ENCODE measurements at regions not wholly inside any gene's neighbourhood (a gene's known extent, or its start where the extent isn't known, plus 50 kb on each side); places are given as distances from the start of the nearest gene placed in this dataset.

GRCh38 chr6:141258516-141258915 is 874.2 kb upstream of the GJE1 start:
- TF ChIP-seq EP300 (IDR thresholded peaks at IDR 0.05) (no peak), CTCF (IDR thresholded peaks at IDR 0.05) (no peak)
